ENCODE measurements at regions not wholly inside any gene's neighbourhood (a gene's known extent, or its start where the extent isn't known, plus 50 kb on each side); places are given as distances from the start of the nearest gene placed in this dataset.
A peak's percentile ranks its signal among the peaks of the same experiment; 100 is the strongest.

DNA sequence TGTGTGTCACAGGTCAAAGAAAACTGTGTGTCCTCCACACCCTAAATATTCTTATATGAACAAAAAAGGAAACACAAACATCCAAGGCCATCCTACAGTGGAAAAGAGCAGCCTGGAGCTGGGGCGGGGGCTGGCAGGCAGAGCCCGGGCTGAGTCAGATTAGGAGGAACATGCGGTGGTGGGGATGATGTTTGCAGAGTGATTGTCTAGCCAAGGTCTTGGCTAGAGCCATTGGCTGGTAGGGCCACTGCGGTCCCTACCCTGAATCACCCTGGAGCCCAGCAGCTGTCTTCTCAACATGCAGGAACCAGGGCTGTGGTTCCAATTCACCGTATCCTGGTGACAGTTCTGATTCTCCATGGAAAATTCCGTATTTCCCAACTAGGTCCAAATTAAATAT lies 439.5 kb downstream of the FGF9 start:
- DNase-seq: peak; percentile 13
- no peaks in the 10 kb centered on the region for H3K36me3 ChIP-seq (ENCODE audit: control insufficient read depth, insufficient read depth, low read length)
- no peaks in the 10 kb centered on the region for H3K9me3 ChIP-seq (replicated peaks; ENCODE audit: control insufficient read depth, low read depth, low read length)
- peaks cover 12% of the 10 kb centered on the region for H3K4me1 ChIP-seq (ENCODE audit: control insufficient read depth, insufficient read depth, low read length)
- WGBS (ENCODE audit: insufficient coverage): 100% methylated on average over 2 of the region's 6 CpGs
- no peaks in the 10 kb centered on the region for H3K27me3 ChIP-seq (ENCODE audit: control insufficient read depth, insufficient read depth, low read length)
- H3K4me3 ChIP-seq (ENCODE audit: low read length): no peak overlapping the region
- no peak overlapping the region for H3K27ac ChIP-seq (ENCODE audit: low read length)

- no peaks in the 10 kb centered on the region for H3K27me3 ChIP-seq (ENCODE audit: control insufficient read depth, insufficient read depth, low read length)
These were observed 440.4 kb downstream of the FGF9 start for GRCh38 chr13:22111152-22111783.

DNA sequence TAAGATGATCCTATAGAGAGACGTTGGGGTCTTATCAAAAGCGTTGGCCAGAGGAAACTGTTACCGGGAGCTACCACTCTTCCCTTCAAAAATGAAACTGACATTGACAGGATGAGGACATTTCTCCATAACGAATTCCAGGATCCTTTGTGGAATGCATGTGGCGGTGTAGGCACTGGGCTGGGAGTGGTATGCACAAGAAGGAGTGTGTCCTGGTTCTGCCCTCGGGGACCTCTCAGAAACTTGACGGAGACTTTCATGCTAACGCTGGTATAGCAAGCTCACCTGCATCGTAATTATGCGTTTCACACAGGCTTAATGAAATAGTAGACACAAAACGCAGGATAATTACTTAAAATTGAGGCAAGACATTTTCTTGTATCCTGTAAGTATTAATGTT lies 441.1 kb downstream of the FGF9 start:
- no peaks in the 10 kb centered on the region for H3K9me3 ChIP-seq (replicated peaks; ENCODE audit: control insufficient read depth, low read depth, low read length)
- WGBS (ENCODE audit: insufficient coverage): 66% methylated on average over 3 of the region's 11 CpGs

More at GRCh38 chr13:22111152-22111783, 440.4 kb downstream of the FGF9 start:
- H3K9me3 ChIP-seq (replicated peaks; ENCODE audit: control insufficient read depth, low read depth, low read length): no peaks in the 10 kb centered on the region
- H3K36me3 ChIP-seq (ENCODE audit: control insufficient read depth, insufficient read depth, low read length): no peaks in the 10 kb centered on the region
- peaks cover 12% of the 10 kb centered on the region for H3K4me1 ChIP-seq (ENCODE audit: control insufficient read depth, insufficient read depth, low read length)
- no peak overlapping the region for H3K27ac ChIP-seq (ENCODE audit: low read length)
- no peak overlapping the region for H3K4me3 ChIP-seq (ENCODE audit: low read length)
- WGBS (ENCODE audit: insufficient coverage): 84% methylated on average over 6 of the region's 8 CpGs
- DNase-seq: no peak

DNA sequence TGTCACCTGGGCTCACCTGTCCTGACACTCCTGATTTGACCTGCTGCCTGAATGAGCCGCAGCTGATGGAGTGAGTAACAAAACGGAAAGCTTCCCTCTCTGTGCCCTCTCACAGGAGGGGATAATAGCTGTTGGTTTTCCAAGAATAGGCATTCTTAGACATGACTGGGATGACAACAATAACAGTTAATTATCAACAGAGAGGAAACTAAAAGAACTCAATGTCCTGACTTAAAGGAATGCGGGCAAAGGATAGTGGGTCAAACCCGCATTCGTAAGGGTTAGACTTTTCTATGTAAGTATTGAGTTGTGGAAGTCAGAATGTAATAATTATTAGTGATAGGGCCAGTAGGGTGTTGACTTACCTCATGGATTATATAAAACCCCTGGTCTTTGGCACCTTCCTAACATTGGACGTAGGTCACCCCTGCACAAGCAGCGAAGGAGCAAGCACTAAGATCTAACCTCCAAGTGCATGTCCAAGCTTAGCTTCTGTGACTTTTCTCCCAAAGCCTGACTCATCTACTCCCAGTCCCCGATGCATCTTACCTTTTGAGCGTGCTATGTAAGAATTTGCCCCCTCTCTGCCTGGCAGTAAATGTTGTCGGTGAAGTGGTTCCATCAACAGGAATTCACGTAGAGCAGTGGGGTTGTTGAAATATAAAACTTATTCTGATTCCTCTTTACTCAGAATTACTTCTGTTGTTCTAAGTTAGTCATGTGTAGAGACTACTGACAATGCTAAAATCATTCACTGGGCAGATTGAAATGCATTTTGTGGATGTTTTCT lies 442.3 kb downstream of the FGF9 start:
- H3K36me3 ChIP-seq (ENCODE audit: control insufficient read depth, insufficient read depth, low read length): no peaks in the 10 kb centered on the region
- DNase-seq: no peak
- no peak overlapping the region for H3K27ac ChIP-seq (ENCODE audit: low read length)
- no peak overlapping the region for H3K4me3 ChIP-seq (ENCODE audit: low read length)
- no peaks in the 10 kb centered on the region for H3K9me3 ChIP-seq (replicated peaks; ENCODE audit: control insufficient read depth, low read depth, low read length)
- H3K4me1 ChIP-seq (ENCODE audit: control insufficient read depth, insufficient read depth, low read length): peaks cover 4% of the 10 kb centered on the region
- H3K27me3 ChIP-seq (ENCODE audit: control insufficient read depth, insufficient read depth, low read length): no peaks in the 10 kb centered on the region
- WGBS (ENCODE audit: insufficient coverage): 60% methylated on average over 3 of the region's 11 CpGs

More for the DNA sequence above, 441.1 kb downstream of the FGF9 start:
- no peak for DNase-seq
- Histone ChIP-seq H3K4me3 (ENCODE audit: low read length) (no peak overlapping the region), H3K36me3 (ENCODE audit: control insufficient read depth, insufficient read depth, low read length) (no peaks in the 10 kb centered on the region), H3K27ac (ENCODE audit: low read length) (no peak overlapping the region), H3K4me1 (ENCODE audit: control insufficient read depth, insufficient read depth, low read length) (peaks cover 11% of the 10 kb centered on the region), H3K27me3 (ENCODE audit: control insufficient read depth, insufficient read depth, low read length) (no peaks in the 10 kb centered on the region)

- Histone ChIP-seq H3K27me3 (ENCODE audit: control insufficient read depth, insufficient read depth, low read length) (no peaks in the 10 kb centered on the region), H3K27ac (ENCODE audit: low read length) (no peak overlapping the region), H3K36me3 (ENCODE audit: control insufficient read depth, insufficient read depth, low read length) (no peaks in the 10 kb centered on the region), H3K4me3 (ENCODE audit: low read length) (no peak overlapping the region), H3K4me1 (ENCODE audit: control insufficient read depth, insufficient read depth, low read length) (no peaks in the 10 kb centered on the region), H3K9me3 (replicated peaks; ENCODE audit: control insufficient read depth, low read depth, low read length) (no peaks in the 10 kb centered on the region)
- no CpG with 5 or more reads among the region's 9 CpGs for WGBS (ENCODE audit: insufficient coverage)
- peak; percentile 55 for DNase-seq
These were observed 443.9 kb downstream of the FGF9 start for GRCh38 chr13:22114630-22115311.

DNA sequence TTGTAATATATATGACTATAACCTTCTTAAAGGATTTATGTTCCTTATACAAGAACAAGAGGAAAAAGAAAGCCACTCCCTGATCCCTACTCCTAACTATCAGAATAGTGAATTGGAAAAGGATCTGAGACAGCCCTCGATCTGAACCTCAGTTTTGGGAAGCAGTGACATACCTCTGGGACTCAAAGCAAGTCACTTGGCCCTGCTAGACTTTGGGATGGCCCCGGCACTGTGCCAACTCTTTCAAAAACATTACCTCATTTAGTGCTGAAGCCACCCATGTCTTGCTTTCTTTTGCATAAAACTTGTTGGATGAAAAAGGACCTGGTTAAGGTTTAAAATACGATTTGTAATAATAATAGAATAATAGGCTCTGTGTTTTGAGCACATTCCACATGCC lies 447.3 kb downstream of the FGF9 start:
- H3K27ac ChIP-seq (ENCODE audit: low read length): no peak overlapping the region
- no peak overlapping the region for H3K4me3 ChIP-seq (ENCODE audit: low read length)
- no peaks in the 10 kb centered on the region for H3K36me3 ChIP-seq (ENCODE audit: control insufficient read depth, insufficient read depth, low read length)
- WGBS (ENCODE audit: insufficient coverage): 20% methylated on average over 1 of the region's 3 CpGs
- no peaks in the 10 kb centered on the region for H3K9me3 ChIP-seq (replicated peaks; ENCODE audit: control insufficient read depth, low read depth, low read length)
- peak; percentile 44 for DNase-seq
- H3K4me1 ChIP-seq (ENCODE audit: control insufficient read depth, insufficient read depth, low read length): no peaks in the 10 kb centered on the region
- no peaks in the 10 kb centered on the region for H3K27me3 ChIP-seq (ENCODE audit: control insufficient read depth, insufficient read depth, low read length)

GRCh38 chr13:22120646-22121045 lies 449.8 kb downstream of the FGF9 start:
- no peak overlapping the region for H3K4me3 ChIP-seq (ENCODE audit: low read length)
- H3K27ac ChIP-seq (ENCODE audit: low read length): no peak overlapping the region
- DNase-seq: no peak
- H3K9me3 ChIP-seq (replicated peaks; ENCODE audit: control insufficient read depth, low read depth, low read length): no peaks in the 10 kb centered on the region
- no peaks in the 10 kb centered on the region for H3K36me3 ChIP-seq (ENCODE audit: control insufficient read depth, insufficient read depth, low read length)
- no peaks in the 10 kb centered on the region for H3K27me3 ChIP-seq (ENCODE audit: control insufficient read depth, insufficient read depth, low read length)
- no peaks in the 10 kb centered on the region for H3K4me1 ChIP-seq (ENCODE audit: control insufficient read depth, insufficient read depth, low read length)
- 90% methylated on average over 2 of the region's 7 CpGs for WGBS (ENCODE audit: insufficient coverage)

DNA sequence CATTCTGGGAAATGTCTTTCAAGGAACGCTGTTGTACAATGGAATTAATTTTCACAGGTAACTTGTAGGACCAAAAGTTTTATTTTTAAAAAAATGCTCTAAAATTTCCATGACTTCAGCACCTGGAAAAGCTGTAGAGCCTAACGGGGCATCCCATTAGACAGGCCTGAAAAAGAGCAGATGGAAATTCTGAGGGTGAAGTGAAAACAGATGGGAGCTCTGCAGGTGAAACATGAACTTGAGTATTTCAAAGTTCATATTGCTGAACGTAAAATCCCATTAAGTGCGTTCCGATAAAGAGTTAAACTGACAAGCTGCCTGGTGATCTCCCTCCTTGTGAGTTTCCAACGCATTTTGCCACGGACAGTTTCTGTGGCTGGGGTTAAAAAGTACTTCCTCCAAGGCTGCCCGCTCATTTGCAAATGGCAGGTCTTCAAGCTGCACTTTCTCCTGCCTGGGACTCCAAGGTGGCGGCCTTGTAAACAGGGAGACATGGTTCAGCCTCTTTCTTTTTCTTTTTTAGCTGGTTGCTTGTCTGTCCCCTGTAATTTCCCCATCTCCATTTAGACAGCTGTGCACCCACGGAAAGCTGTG lies 450.4 kb downstream of the FGF9 start:
- no peak overlapping the region for H3K27ac ChIP-seq (ENCODE audit: low read length)
- no peaks in the 10 kb centered on the region for H3K9me3 ChIP-seq (replicated peaks; ENCODE audit: control insufficient read depth, low read depth, low read length)
- no peak overlapping the region for H3K4me3 ChIP-seq (ENCODE audit: low read length)
- no peaks in the 10 kb centered on the region for H3K4me1 ChIP-seq (ENCODE audit: control insufficient read depth, insufficient read depth, low read length)
- WGBS (ENCODE audit: insufficient coverage): 36% methylated on average over 8 of the region's 10 CpGs
- no peaks in the 10 kb centered on the region for H3K27me3 ChIP-seq (ENCODE audit: control insufficient read depth, insufficient read depth, low read length)
- DNase-seq: no peak
- no peaks in the 10 kb centered on the region for H3K36me3 ChIP-seq (ENCODE audit: control insufficient read depth, insufficient read depth, low read length)

- no CpG with 5 or more reads among the region's 2 CpGs for WGBS (ENCODE audit: insufficient coverage)
- H3K27me3 ChIP-seq (ENCODE audit: control insufficient read depth, insufficient read depth, low read length): no peaks in the 10 kb centered on the region
- H3K27ac ChIP-seq (ENCODE audit: low read length): no peak overlapping the region
- no peak for DNase-seq
- no peak overlapping the region for H3K4me3 ChIP-seq (ENCODE audit: low read length)
- H3K9me3 ChIP-seq (replicated peaks; ENCODE audit: control insufficient read depth, low read depth, low read length): no peaks in the 10 kb centered on the region
- H3K4me1 ChIP-seq (ENCODE audit: control insufficient read depth, insufficient read depth, low read length): no peaks in the 10 kb centered on the region
- no peaks in the 10 kb centered on the region for H3K36me3 ChIP-seq (ENCODE audit: control insufficient read depth, insufficient read depth, low read length)
These were observed 455.7 kb downstream of the FGF9 start for GRCh38 chr13:22126433-22127021.

All from muscle of leg (tissue), 3 donors.